Umbilical cord (tissue), 1 donor: ENCODE measurements at regions not wholly inside any gene's neighbourhood (a gene's known extent, or its start where the extent isn't known, plus 50 kb on each side); places are given as distances from the start of the nearest gene placed in this dataset.
"Not testable (repeated sequence)": the region's sequence is repeated elsewhere in the genome, so short reads cannot be mapped to it uniquely, and the experiment has no call there.

Experiments
- DNase-seq: peaks from one replicate; pipeline ENCODE4 v3.0.0-alpha.2; 2015; ENCODE audit warnings: low spot score

GRCh38 chrX:42290608-42291007, 367.3 kb upstream of the CASK start:
- DNase-seq, result no peak

- no peak for DNase-seq
Measured at GRCh38 chrX:42289492-42290385, 366.4 kb upstream of the CASK start.

- DNase-seq, result not testable (repeated sequence)
Measured at GRCh38 chrX:42285681-42286080, 362.3 kb upstream of the CASK start.

- no peak for DNase-seq
Measured at GRCh38 chrX:42276982-42277690, 353.8 kb upstream of the CASK start.

- DNase-seq, result no peak
Measured at GRCh38 chrX:42274151-42274550, 350.8 kb upstream of the CASK start.

- DNase-seq, result no peak
Measured at GRCh38 chrX:42273387-42273786, 350.0 kb upstream of the CASK start.

- peak; percentile 18 for DNase-seq
Measured at GRCh38 chrX:42269186-42269585, 345.8 kb upstream of the CASK start.

GRCh38 chrX:42260854-42261253, 337.5 kb upstream of the CASK start:
- DNase-seq, result no peak

GRCh38 chrX:42248226-42248625, 324.9 kb upstream of the CASK start:
- no peak for DNase-seq

- DNase-seq, result no peak
Measured at GRCh38 chrX:42247241-42247640, 323.9 kb upstream of the CASK start.

- DNase-seq, result peak; percentile 6
Measured at GRCh38 chrX:42246814-42247213, 323.5 kb upstream of the CASK start.

GRCh38 chrX:42242004-42242403, 318.6 kb upstream of the CASK start:
- no peak for DNase-seq

- DNase-seq, result no peak
Measured at GRCh38 chrX:42241421-42241820, 318.1 kb upstream of the CASK start.

GRCh38 chrX:42237956-42238355, 314.6 kb upstream of the CASK start:
- no peak for DNase-seq

- no peak for DNase-seq
Measured at GRCh38 chrX:42229533-42229932, 306.2 kb upstream of the CASK start.

GRCh38 chrX:42220666-42221065, 297.3 kb upstream of the CASK start:
- DNase-seq, result no peak

GRCh38 chrX:42220083-42220482, 296.7 kb upstream of the CASK start:
- DNase-seq, result no peak

- DNase-seq, result no peak
Measured at GRCh38 chrX:42219231-42219630, 295.9 kb upstream of the CASK start.

- DNase-seq, result no peak
Measured at GRCh38 chrX:42195506-42195905, 272.2 kb upstream of the CASK start.

GRCh38 chrX:42189576-42189975, 266.2 kb upstream of the CASK start:
- peak; percentile 25 for DNase-seq

GRCh38 chrX:42188730-42189129, 265.4 kb upstream of the CASK start:
- no peak for DNase-seq

- DNase-seq, result no peak
Measured at GRCh38 chrX:42176789-42177188, 253.4 kb upstream of the CASK start.

GRCh38 chrX:42175843-42176242, 252.5 kb upstream of the CASK start:
- DNase-seq, result no peak
